ENCODE measurements at regions not wholly inside any gene's neighbourhood (a gene's known extent, or its start where the extent isn't known, plus 50 kb on each side); places are given as distances from the start of the nearest gene placed in this dataset.

GRCh38 chr17:77299256-77300015, 158.7 kb downstream of the SEC14L1 start:
- H3K27ac Mint-ChIP-seq: no peak overlapping the region
- no peak overlapping the region for H3K4me3 Mint-ChIP-seq
- H3K27me3 Mint-ChIP-seq: no peaks in the 10 kb centered on the region
- H3K4me1 Mint-ChIP-seq: no peaks in the 10 kb centered on the region
- no peaks in the 10 kb centered on the region for H3K36me3 Mint-ChIP-seq
- H3K9me3 Mint-ChIP-seq: no peaks in the 10 kb centered on the region

- Mint-ChIP-seq H3K4me1 (peaks cover 0 to 3% (median 0%) of the 10 kb centered on the region in 3 donors), H3K9me3 (no peaks in the 10 kb centered on the region), H3K36me3 (no peaks in the 10 kb centered on the region)
Observed at GRCh38 chr17:77300016-77300686, 159.4 kb downstream of the SEC14L1 start.

DNA sequence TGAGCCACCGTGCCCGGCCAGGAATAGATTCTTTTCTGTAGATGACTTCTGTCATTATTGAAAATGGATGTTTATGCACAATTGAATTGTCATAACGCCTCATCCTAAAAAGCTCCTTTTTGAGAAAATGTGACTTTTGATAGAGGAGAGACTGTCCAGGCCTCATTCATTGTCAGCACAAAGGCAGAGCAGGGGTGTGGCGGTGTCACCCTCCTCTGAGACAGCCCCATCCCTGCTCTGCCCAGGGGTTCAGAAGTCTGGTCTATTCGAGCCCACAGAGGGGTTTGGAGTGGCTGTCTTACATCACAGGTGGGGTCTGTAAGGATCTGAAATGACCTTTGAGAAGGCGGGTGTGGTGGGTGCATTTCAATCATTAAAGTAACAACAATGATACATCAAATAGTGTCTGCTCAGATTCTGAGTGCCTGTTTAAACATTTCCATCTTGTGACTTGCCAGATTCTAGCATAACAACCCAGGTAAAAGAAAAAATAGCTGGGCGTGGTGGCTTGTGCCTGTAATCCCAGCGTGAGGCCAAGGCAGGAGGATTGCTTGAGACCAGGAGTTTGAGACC, 161.0 kb downstream of the SEC14L1 start:
- no peaks in the 10 kb centered on the region for H3K9me3 Mint-ChIP-seq

More at GRCh38 chr17:77300016-77300686, 159.4 kb downstream of the SEC14L1 start:
- Mint-ChIP-seq H3K27ac (no peak overlapping the region), H3K27me3 (no peaks in the 10 kb centered on the region), H3K4me3 (no peak overlapping the region)

GRCh38 chr17:77302682-77303081, 161.9 kb downstream of the SEC14L1 start:
- no peak overlapping the region for H3K27ac Mint-ChIP-seq
- H3K4me3 Mint-ChIP-seq: no peak overlapping the region
- peaks cover 1% of the 10 kb centered on the region for H3K27me3 Mint-ChIP-seq
- no peaks in the 10 kb centered on the region for H3K36me3 Mint-ChIP-seq
- peaks cover 0 to 6% (median 0%) of the 10 kb centered on the region in 3 donors for H3K4me1 Mint-ChIP-seq
- H3K9me3 Mint-ChIP-seq: no peaks in the 10 kb centered on the region

More for the DNA sequence above, 161.0 kb downstream of the SEC14L1 start:
- no peak overlapping the region for H3K27ac Mint-ChIP-seq
- H3K4me1 Mint-ChIP-seq: peaks cover 0 to 6% (median 0%) of the 10 kb centered on the region in 3 donors
- no peak overlapping the region for H3K4me3 Mint-ChIP-seq
- H3K36me3 Mint-ChIP-seq: no peaks in the 10 kb centered on the region
- peaks cover 1% of the 10 kb centered on the region for H3K27me3 Mint-ChIP-seq

GRCh38 chr17:77303620-77304019, 162.9 kb downstream of the SEC14L1 start:
- Mint-ChIP-seq H3K9me3 (no peaks in the 10 kb centered on the region), H3K27ac (no peak overlapping the region), H3K4me3 (no peak overlapping the region), H3K27me3 (peaks cover 1% of the 10 kb centered on the region), H3K4me1 (peaks cover 0 to 6% (median 0%) of the 10 kb centered on the region in 3 donors), H3K36me3 (no peaks in the 10 kb centered on the region)

GRCh38 chr17:77304051-77304745, 163.4 kb downstream of the SEC14L1 start:
- H3K9me3 Mint-ChIP-seq: no peaks in the 10 kb centered on the region
- H3K4me3 Mint-ChIP-seq: no peak overlapping the region
- H3K27me3 Mint-ChIP-seq: peaks cover 1% of the 10 kb centered on the region
- H3K36me3 Mint-ChIP-seq: no peaks in the 10 kb centered on the region
- H3K27ac Mint-ChIP-seq: no peak overlapping the region
- H3K4me1 Mint-ChIP-seq: peaks cover 0 to 6% (median 0%) of the 10 kb centered on the region in 3 donors

DNA sequence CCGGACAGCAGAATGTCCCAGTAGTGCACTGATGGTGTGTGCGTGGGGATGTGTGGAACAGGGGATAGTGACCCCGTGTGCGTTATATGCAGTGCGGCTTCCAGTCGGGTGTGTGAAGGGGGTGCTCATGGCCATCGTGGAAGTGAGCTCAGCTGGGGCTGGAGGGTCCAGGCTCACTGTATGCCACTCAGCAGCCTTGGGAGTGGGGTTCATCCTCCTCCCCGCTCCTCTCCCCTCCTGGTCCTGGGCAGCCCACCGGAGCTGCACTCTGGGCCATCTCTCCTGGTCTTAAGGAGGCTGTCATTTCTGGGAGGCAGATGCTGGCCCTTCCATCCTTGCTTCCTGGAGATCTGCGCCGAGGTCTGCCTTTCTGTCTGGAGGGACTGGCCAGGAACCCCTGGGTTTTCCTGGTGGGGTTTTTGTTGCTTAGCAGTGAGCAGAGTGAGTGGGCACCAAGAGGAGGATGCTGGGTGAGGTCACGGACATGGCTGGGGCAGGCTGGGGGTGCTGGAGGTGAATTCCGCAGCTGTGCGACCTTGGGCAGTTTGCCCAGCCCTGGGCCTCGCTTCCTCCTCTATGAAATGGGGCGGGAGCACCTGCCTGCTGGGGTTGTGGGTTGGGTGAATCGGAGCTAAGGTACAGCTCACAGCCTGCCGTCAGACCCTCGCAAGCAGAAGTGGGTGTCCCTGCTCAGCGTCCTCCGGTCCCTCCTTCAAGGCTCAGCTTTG, 164.1 kb downstream of the SEC14L1 start:
- H3K27me3 Mint-ChIP-seq: peaks cover 1% of the 10 kb centered on the region
- peak overlapping the region in 1 of 3 donors; percentile 53 for H3K27ac Mint-ChIP-seq
- H3K4me1 Mint-ChIP-seq: peaks cover 0 to 6% (median 0%) of the 10 kb centered on the region in 3 donors
- H3K9me3 Mint-ChIP-seq: no peaks in the 10 kb centered on the region
- no peaks in the 10 kb centered on the region for H3K36me3 Mint-ChIP-seq
- H3K4me3 Mint-ChIP-seq: no peak overlapping the region

- Mint-ChIP-seq H3K4me3 (no peak overlapping the region), H3K27me3 (peaks cover 1% of the 10 kb centered on the region), H3K36me3 (no peaks in the 10 kb centered on the region), H3K27ac (no peak overlapping the region), H3K4me1 (peaks cover 0 to 10% (median 5%) of the 10 kb centered on the region in 3 donors), H3K9me3 (no peaks in the 10 kb centered on the region)
Observed at GRCh38 chr17:77306048-77306789, 165.4 kb downstream of the SEC14L1 start.

- Mint-ChIP-seq H3K27ac (no peak overlapping the region), H3K4me3 (no peak overlapping the region), H3K27me3 (peaks cover 3% of the 10 kb centered on the region), H3K4me1 (peaks cover 6 to 16% (median 12%) of the 10 kb centered on the region in 3 donors), H3K36me3 (no peaks in the 10 kb centered on the region), H3K9me3 (no peaks in the 10 kb centered on the region)
Observed at GRCh38 chr17:77306790-77307478, 166.2 kb downstream of the SEC14L1 start.

- Mint-ChIP-seq H3K27ac (no peak overlapping the region), H3K27me3 (peaks cover 3% of the 10 kb centered on the region)
Observed at GRCh38 chr17:77307479-77308198, 166.9 kb downstream of the SEC14L1 start.

DNA sequence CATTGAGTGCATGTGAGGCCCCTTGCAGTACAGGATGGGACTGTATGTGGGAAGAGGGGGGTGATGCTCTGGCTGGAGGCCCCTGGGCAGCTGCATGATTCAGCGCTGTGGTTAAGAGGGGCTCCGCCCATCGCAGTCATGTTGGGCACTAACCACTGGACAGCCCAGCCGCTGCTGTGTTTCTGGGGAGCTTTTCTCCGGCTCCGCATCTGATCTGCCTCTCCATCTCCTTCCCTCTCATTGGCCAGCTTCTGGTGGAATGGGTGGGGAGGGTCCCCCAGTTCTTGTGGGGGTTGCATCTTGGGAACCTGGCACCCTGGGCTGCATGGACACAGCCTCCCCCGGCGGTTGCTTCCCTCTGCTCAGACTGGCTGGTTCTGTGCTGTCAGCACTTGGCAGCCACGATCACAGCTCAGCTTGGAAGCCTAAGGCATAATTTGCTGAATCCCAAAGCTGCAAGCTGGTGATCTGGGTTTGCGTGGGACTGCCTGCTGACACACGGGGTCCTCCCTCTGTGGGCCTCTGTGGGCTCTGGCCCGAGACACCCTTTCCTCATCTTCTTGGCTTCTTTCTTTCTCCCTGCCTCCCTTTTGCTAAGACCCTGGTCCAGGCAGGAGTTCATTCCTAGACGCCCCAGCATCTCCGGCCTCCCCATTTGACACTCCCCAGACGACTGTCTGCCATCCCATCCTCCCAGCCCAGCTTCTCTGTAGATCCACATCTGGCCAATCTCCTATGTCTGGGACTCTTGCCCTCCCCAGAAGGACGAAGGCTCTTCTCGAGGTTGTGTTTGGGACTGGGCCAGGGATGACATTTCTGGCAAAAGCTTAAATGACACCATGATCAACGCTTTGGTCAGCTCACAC, 168.3 kb downstream of the SEC14L1 start:
- Mint-ChIP-seq H3K4me3 (no peak overlapping the region), H3K4me1 (peaks cover 7 to 19% (median 18%) of the 10 kb centered on the region in 3 donors), H3K27ac (peak overlapping the region in 1 of 3 donors; percentile 77), H3K36me3 (no peaks in the 10 kb centered on the region), H3K9me3 (no peaks in the 10 kb centered on the region), H3K27me3 (peaks cover 3% of the 10 kb centered on the region)

More at GRCh38 chr17:77307479-77308198, 166.9 kb downstream of the SEC14L1 start:
- Mint-ChIP-seq H3K36me3 (no peaks in the 10 kb centered on the region), H3K4me3 (no peak overlapping the region), H3K9me3 (no peaks in the 10 kb centered on the region), H3K4me1 (peaks cover 7 to 19% (median 18%) of the 10 kb centered on the region in 3 donors)

DNA sequence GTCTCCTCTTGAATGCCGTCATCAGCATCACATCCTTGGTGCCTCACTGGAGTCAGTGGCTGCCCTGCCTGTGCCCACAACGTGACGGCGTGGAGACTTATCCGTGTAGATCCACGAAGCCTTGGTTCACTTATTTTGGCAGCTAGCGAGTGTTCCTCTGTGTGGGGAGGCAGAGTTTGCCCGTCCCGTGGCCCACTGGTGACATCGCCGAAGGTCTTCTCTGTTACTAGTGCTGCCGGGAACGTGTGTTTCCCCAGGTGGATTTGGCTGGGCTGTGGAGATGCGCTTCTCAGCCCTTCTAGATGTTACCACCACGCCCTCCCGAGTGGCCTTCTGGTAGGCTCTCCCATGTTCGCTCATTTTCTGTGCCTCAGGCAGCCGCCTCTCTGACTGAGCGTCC, 169.6 kb downstream of the SEC14L1 start:
- no peak overlapping the region for H3K4me3 Mint-ChIP-seq
- peaks cover 3% of the 10 kb centered on the region for H3K27me3 Mint-ChIP-seq
- no peaks in the 10 kb centered on the region for H3K9me3 Mint-ChIP-seq
- H3K36me3 Mint-ChIP-seq: no peaks in the 10 kb centered on the region
- H3K4me1 Mint-ChIP-seq: peaks cover 7 to 18% (median 14%) of the 10 kb centered on the region in 3 donors
- H3K27ac Mint-ChIP-seq: no peak overlapping the region

All from IgD-negative memory B cell (primary cell).